ENCODE measurements at regions not wholly inside any gene's neighbourhood (a gene's known extent, or its start where the extent isn't known, plus 50 kb on each side); places are given as distances from the start of the nearest gene placed in this dataset.
"Not testable (repeated sequence)": the region's sequence is repeated elsewhere in the genome, so short reads cannot be mapped to it uniquely, and the experiment has no call there.

DNA sequence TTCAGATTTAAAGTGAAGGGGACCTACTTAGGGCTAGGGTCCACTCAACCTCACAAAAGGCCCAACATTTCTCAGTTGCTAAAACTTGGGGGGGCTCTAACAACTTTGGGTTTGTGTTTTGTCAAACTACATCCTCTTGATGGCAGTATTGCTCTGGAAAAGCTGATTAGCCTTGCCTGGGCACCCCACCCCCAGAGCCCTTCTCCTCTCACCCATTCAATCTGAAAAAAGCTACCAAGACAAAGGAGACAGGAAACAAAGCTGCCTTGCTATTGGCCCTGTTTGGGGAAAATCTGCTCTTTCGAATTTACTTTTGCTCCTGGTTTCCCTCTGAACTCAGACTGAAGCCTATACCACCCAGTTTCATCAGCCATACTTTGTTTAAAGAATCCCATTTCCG is 195.2 kb upstream of the STK26 start:
- DNase-seq (ENCODE audit: low read depth) = no peak

DNA sequence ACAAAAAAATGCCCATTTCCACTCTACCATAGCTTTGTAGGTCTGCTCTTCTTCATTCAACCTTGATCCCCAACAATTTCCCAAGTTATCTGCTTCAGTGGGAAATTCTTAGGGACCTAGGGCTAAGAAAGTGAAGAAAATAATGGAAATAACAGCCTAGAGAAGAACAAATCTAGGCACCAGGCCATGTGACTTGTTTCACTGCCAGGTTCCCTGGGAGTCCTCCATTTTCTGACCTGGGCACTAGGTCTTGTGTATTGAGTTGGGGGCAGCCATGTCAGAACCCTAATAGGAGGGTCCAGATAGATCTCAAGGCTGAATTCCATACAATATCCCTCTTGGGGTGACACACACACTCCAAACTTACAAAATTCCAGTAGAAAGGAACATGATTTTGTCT is 194.6 kb upstream of the STK26 start:
- DNase-seq (ENCODE audit: low read depth) = no peak

DNA sequence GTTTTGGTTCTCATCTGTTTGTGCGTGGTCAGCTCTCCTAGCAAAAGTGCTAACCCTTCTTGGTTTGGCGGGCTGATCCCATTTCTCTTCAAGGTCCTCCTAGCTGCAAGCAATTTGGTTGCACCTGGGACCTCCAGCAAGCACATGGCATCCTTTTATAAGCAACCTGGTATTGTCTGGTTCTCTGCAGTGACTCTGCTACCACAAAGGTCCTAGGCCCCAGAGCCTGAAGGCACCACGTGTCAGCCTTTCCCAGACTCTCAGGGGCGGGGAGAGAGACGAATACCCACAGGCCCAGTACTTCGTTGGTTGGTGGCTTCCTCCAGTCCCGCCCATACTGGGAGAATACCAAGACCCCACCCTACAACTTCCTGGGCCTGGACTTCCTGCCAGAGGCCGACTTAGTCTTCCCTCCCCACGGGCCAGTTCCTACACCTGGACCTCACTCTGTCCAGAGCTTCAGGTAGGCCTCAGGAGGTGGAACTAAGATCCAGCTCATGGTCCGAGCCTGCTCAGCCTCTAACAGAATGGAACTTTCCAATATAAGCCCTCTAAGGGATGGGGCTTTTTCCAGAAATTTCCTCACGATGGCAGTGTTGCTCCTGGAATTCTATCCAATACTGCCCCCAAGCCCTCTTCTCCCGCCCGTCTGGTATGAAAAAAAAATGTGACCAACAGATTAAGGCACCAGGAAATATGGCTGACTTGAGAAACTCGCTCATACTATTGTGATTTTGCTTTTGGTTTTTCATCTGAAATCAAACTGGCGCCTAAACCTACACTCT is 192.5 kb upstream of the STK26 start:
- DNase-seq (ENCODE audit: low read depth) = no peak

DNA sequence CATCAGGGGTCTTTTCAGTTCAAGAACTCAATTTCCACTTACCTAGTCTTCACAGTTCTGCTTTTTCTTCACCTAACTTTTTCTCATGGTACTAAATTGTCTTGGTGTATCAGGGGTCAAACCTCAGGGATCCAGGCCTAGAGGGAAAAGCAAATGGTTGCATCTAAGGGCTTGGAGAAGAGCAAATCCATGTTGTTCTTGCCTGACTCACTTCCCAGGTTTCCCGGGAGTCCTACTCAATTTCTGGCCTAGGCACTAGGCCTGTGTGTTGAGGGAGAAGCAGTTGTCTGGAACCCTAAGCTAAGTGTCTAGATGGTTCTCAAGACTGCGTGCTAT is 191.9 kb upstream of the STK26 start:
- no peak for DNase-seq (ENCODE audit: low read depth)

DNA sequence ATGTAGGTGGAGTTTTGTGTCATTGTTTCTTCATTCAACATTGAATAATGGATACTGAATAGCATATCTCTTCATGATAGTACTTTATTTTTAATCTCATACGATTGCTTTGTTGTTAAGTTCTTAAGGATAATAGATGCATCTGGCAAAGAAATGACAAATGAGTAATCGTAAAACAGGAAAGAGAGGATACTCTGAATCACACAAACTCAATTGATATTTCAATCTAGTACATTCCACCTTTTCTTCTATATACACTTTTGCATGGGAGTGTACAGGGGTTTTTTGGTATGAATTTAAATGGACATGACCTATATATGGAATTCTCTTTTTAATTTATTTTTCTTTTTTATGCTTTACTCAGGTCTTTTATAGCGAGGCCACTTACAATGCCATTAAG is 186.9 kb upstream of the STK26 start:
- DNase-seq (ENCODE audit: low read depth) = no peak

DNA sequence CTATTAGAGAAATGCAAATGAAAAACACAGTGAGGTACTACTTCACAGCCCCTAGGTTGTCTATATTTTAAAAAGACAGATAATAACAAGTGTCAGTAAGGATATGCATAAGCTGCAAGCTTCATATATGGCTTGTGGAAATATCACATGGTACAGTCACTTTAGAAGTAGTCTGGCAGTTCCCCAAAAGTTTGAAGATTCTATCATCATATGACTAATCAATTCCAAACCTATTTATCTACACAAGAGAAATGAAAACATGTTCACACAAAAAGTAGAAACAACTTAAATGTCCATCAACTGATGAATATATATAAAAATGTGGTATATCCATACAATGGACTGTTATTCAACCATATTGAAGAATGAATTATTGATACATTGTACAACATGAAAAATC is 185.8 kb upstream of the STK26 start:
- DNase-seq (ENCODE audit: low read depth) = no peak

DNA sequence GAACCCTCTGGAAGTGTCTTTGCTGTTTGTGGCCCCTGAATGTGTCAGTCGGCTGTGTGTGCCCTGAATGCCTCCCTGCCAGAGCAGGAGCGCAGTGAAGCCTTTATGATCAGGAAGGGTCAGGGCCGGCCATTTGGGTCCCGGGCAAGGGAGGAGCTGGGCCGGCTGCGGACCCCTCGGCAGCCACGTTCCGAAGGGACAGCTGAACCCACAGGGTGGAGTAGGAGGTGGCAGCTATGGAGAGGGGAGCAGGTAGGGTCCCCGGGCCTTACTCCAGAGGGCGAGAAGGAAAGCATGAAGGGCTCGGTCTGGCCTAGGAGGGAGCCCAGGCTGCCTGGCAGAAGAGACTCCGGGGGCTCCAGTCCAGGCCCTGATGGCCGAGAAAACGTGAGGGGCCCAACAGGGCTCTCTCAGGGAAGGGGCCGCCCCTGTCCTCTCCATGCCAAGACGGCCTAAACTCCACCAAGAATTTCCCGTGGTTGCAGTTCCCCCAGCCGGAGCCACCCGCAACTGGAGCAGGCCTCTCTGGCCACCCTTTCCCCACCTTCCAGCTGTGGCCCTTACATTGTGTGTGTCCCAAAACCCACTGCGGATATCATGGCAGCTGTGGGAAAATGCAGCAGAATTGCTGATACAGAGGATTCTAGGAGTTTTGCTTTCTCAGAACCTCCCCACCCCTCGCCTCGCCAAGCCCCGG is 182.2 kb upstream of the STK26 start:
- no peak for DNase-seq (ENCODE audit: low read depth)

DNA sequence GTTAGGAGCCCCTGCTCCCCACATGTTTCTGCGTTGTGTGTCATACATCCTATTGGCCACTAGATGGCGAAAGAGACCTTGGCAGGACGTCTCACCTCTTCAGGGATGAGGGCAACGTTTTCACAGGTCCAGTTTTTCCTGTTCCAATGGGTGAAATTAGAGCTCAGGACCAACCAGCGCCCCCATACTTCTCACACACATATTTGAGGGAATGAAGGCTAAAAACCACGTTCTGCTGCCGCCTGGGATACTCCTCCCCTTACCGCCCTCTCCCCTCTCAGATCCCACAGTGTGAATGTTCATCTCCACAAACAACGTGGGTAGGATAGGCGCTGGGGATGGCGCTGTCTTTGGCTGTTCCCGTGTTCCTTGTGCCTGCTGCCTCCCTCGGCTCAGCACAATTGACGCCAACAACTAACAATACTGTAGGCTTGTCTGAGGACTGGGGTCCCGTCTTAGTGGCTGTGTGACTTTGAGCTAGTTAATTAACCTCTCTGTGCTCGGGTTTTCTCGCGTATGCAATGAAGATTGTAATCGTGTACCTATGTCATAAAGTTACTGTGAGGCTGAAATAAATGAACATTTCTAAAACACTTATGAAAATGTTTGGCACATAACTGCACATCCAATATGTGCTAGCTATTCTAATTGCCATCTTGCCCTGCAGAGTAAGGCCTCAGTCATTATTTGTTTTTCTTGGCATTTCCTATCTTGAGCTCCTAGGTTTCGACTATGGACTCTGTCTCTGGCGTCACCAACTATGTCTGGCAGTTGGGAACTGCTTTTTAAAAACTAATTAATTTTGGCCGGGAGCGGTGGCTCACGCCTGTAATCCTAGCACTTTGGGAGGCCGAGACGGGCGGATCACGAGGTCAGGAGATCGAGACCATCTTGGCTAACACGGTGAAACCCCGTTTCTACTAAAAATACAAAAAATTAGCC is 181.3 kb upstream of the STK26 start:
- DNase-seq (ENCODE audit: low read depth) = no peak

DNA sequence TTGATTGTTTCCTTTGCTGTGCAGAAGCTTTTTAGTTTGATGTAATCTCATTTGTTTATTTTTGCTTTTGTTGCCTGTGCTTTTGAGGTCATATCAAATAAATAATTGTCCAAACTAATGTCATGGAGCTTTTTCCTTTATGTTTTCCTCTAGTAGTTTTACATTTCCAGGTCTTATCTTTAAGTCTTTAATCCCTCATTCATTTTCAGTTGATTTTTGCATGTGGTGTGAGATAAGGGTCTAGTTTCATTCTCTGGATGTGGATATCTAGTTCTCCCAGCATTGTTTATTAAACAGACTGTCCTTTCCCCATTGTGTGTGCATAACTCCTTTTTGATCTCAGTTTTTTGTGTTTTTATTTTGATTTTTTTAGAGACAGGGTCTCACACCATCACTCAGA is 179.1 kb upstream of the STK26 start:
- DNase-seq (ENCODE audit: low read depth) = no peak

DNA sequence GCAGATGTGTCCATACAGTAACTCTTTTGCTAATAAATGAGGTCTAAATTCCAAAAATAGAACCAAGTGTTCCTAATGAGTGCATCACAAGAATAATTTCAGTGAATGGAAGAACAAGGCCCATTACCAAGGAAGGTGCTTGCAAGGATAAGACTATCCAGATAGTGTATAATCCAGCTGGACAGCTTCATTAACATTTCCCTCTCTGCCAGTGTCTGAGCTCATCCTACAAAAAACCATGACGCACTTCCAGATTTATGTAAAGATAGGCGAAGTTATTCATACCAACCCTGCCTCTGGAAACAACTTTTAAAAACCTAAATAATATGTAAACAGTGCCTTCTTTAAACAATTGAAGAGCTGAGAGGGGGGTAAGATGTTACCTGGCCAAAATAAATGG is 177.9 kb upstream of the STK26 start:
- no peak for DNase-seq (ENCODE audit: low read depth)

DNA sequence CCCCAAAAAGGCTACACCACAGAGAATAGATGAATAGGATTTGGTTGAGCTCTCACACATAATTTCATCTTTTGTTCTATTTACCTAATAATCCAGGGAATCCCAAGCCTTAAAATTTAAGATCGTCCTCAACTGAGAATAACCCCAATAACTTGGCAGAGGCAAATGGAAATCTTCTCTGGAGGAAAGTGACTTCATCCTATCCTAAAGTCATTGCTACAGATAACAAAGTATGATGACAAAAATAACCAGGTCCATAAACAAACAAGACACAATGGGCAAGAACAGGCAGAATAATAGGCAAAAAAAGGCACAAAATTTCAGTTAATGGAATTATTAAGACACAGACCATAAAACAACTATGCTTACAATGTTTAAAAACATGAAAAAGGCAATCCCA is 177.3 kb upstream of the STK26 start:
- no peak for DNase-seq (ENCODE audit: low read depth)

DNA sequence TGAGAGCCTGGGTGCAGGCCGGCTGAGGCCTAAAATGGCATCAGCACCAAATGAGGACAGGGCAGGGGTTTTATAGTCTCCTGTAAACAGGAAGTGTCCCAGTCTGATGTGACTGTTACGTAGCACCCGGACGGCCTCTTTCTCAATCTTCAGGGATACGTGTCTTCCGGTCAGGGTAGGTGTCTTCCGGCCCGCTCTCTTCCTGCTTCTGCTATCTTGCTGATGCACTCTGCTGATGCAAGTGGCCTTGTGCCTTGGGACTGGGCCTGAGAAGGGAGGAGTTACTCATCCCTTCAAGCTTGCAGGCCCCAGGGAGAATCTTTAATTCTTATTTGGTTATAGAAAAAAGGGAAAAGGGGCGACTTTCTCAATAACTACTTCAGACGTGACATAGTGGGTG is 172.1 kb upstream of the STK26 start:
- DNase-seq (ENCODE audit: low read depth) = not testable (repeated sequence)

DNA sequence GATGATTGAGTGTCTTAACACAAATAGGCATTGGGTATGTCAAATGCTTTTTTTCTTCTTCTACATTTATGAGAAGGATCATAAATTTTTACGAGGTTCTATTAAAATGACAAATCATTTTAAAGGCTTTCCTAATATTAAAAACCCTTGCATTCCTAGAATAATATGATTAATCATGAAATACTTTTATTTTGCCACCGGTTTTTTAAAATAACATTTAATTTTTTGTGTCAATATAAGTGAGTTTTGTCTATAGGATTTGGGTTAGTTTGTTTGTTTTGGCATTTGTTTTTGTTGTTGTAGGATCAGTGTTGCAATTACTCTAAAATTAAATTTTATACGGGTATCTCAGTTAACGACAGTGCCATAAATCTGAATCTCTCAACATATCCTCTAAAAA is 169.7 kb upstream of the STK26 start:
- DNase-seq (ENCODE audit: low read depth) = no peak

DNA sequence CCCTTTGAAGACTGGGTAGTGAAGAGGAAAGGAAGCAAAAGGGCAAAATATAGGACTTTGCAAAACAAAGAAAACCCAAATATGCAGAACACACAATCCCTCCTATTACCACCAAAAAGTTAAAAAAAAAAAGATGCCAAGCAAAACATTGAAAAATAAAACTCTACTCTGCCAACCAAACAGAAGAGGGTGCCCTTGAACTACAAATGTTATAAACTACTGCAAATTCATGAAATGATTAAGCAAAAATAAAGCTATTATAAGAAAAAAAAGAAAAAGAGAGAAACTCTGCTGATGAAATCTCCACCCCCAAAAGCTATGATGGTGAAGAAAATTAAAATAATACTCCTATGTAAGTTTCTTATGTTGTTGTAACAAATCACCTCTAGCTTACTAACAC is 168.5 kb upstream of the STK26 start:
- no peak for DNase-seq (ENCODE audit: low read depth)

DNA sequence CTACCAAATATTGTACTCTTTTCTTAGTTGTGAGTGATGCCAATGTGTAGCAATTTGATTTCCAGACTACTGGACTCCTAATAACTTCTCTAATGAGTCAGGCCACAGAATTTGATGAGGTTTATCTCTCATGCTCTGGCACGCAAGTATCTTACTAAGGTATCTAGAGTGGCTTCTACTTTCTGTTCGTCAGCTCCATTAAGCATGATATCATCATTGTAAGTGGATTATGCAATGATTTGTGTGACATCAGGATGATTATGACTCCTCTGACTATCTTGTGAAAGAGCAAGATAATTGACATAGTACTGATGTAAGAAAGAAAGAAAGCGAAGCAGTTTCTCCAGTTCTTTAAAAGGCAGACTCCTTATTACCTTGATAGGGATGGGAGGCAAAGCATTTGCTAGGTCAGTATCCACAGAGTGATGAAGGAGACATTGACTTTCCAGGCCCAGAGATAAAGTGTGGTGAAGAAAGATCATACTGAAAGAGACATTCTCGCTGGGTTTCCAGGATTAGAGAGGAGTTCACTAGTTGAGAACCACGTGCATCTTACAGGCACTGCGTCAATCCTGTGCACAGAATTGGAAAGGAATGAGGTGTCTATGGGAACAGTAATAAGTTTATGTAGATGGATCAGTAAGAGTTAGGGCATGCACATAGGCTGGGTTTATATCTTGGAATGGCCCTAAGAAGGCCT is 161.9 kb upstream of the STK26 start:
- DNase-seq (ENCODE audit: low read depth) = no peak

DNA sequence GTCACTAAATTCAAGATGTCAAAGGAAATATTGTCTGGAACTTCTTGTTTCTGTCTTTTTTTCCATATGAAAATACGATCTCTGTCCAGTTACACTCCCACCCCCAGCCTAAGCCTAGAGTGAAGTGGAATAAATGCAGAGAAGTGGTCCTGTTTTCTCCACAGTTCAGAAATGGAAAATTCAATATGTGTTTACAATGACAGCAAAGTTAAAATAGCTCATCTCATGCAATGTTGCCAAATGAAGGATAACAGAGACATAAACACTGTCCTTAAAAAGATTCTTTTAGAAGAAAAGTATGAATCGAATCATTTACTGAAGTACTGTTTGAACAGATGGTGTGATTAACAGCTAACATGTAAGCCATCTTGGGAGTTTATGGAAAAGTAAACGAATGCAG is 160.8 kb upstream of the STK26 start:
- DNase-seq (ENCODE audit: low read depth) = no peak

DNA sequence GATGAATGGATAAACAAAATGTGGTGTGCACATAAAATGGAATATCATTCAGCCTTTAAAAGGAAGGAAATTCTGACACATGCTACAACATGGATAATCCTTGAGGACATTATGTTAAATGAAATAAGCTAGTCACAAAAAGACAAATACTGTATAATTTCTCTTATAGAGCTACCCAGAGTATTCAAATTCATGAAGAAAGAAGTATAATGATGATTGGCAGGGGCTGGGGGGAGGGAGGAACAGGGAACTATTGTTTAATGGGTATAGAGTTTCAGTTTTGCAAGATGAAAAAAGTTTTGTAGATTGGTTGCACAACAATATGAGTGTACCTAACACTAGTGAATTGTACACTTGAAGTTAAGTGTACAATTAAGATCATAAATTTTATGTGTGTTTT is 153.9 kb upstream of the STK26 start:
- DNase-seq (ENCODE audit: low read depth) = no peak

DNA sequence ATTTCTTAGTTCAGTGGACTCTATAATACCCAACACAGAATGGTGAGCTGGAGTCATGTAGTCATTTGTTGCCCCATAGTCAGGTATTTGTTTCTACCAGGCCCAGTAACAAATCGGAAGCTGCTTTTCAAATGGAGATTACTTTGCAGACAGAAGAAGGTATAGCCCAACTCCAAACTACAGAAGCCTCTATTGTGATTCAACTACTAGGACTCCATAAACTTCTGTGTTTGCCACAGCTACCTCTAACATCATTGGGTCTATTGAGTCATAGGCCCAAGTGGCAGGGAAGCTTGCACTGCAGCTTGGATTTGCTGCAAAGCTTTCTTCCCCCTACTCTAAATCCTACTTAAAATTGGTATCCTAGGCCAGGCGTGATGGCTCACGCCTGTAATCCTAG is 148.8 kb upstream of the STK26 start:
- DNase-seq (ENCODE audit: low read depth) = no peak

DNA sequence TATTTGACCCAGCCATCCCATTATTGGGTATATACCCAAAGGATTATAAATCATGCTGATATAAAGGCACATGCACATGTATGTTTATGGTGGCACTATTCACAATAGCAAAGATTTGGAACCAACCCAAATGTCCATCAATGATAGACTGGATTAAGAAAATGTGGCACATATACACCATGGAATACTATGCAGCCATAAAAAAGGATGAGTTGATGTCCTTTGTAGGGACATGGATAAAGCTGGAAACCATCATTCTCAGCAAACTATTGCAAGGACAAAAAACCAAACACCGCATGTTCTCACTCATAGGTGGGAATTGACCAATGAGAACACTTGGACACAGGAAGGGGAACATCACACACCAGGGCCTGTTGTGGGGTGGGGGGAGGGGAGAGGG is 147.3 kb upstream of the STK26 start:
- not testable (repeated sequence) for DNase-seq (ENCODE audit: low read depth)

DNA sequence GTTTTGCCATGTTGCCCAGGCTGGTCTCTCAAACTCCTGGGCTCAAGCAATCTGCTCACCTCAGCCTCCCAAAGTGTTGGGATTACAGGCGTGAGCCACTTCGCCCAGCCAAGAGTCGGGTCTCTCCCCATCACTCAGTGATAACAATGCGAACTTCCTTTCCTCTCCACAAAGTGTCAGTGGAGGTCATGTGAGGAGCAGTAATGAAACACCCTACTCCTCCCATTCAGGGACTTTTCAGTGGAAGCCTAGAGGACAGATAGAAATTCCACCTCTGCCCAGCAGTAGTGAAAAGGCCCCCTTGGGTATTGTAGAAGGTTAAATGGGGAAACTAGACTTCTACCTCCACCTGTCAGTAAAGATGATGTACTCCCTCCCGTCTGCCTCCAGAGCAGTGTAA is 141.9 kb upstream of the STK26 start:
- no peak for DNase-seq (ENCODE audit: low read depth)

DNA sequence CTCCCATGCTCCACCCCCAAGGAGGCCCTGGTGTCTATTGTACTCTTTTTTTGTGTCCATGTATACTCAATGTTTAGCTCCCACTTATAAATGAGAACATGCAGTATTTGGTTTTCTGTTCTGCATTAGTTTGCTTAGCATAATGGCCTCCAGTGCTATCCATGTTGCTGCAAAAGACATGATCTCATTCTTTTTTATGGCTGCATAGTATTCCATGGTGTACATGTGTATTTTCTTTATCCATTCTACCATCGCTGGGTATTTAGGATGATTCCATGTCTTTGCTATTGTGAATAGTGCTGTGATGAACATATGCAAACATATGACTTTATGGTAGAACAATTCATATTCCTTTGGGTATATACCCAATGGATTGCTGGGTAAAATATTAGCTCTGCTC is 138.1 kb upstream of the STK26 start:
- DNase-seq (ENCODE audit: low read depth) = not testable (repeated sequence)

DNA sequence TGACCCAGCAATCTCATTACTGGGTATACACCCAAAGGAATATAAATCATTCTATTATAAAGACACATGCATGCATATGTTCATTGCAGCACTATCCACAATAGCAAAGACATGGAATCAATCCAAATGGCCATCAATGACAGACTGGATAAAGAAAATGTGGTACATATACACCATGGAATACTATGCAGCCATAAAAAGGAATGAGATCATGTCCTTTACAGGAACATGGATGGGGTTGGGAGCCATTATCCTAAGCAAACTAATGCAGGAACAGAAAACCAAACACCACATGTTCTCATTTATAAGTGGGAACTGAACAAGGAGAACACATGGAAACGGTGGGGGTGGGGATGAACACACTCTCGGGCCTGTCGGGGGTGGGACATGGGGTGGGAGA is 129.2 kb upstream of the STK26 start:
- not testable (repeated sequence) for DNase-seq (ENCODE audit: low read depth)
